Gastrocnemius medialis (tissue), 4 donors: ENCODE measurements at regions not wholly inside any gene's neighbourhood (a gene's known extent, or its start where the extent isn't known, plus 50 kb on each side); places are given as distances from the start of the nearest gene placed in this dataset.
A peak's percentile ranks its signal among the peaks of the same experiment; 100 is the strongest.

Source experiments
- ATAC-seq, 2 donors: fragments of 150-250 bp; one replicate each; pipeline ENCODE4 v1.9.1; 2016
- DNase-seq, 2 donors: peaks; one replicate each; pipeline ENCODE4 v3.0.0-alpha.2; 2019
- H3K27ac ChIP-seq, 4 donors: fragments of 200-600 bp; sonication (generic); 1 replicate in 1 of 4; 2 replicates in 3 of 4; pipeline ENCODE4 v1.5.1; 2016 to 2018; ENCODE audit warnings: mild to moderate bottlenecking in 2 of 4, moderate library complexity in 1 of 4
- H3K27me3 ChIP-seq, 3 donors: fragments of 200-600 bp; sonication (generic) in 2 of 3; 1 replicate in 1 of 3; 2 replicates in 2 of 3; pipeline versions ENCODE4 v1.5.1 to v1.6.0; 2016 to 2019; ENCODE audit warnings: mild to moderate bottlenecking in 1 of 3, moderate library complexity in 1 of 3
- H3K36me3 ChIP-seq, 2 donors: fragments of 200-600 bp; sonication (generic) in 1 of 2; one replicate each; pipeline ENCODE4 v1.5.1; 2017 to 2018
- H3K4me1 ChIP-seq, 2 donors: fragments of 200-600 bp; sonication (generic) in 1 of 2; one replicate each; pipeline ENCODE4 v1.5.1; 2016 to 2017; ENCODE audit warnings: mild to moderate bottlenecking in 2 of 2
- H3K4me3 ChIP-seq, 4 donors: fragments of 200-600 bp; sonication (generic) in 3 of 4; 1 replicate in 1 of 4; 2 replicates in 3 of 4; pipeline ENCODE4 v1.5.1; 2016 to 2019; ENCODE audit warnings: mild to moderate bottlenecking in 2 of 4
- H3K9me3 ChIP-seq, 3 donors: fragments of 200-600 bp; sonication (generic) in 2 of 3; 1 replicate in 1 of 3; 2 replicates in 2 of 3; pipeline ENCODE4 v1.5.1; 2016 to 2019
- CTCF ChIP-seq, 5 experiments: fragments of 450-650 bp in 3 of 5; fragments of 200-600 bp in 2 of 5; sonication (generic) in 2 of 5; IDR thresholded peaks in 4 of 5; conservative IDR thresholded peaks in 1 of 5; 1 replicate in 4 of 5; 2 replicates in 1 of 5; pipeline ENCODE4 v1.5.1; 2016 to 2019; ENCODE audit warnings: antibody characterized with exemption in 5 of 5, mild to moderate bottlenecking in 3 of 5, moderate library complexity in 3 of 5
- POLR2A ChIP-seq, 2 donors: fragments of 450-650 bp; IDR thresholded peaks; one replicate each; pipeline ENCODE4 v1.6.1; 2017; ENCODE audit warnings: antibody characterized with exemption in 2 of 2, mild to moderate bottlenecking in 2 of 2, moderate library complexity in 2 of 2
- in situ Hi-C, 4 donors: fragments of 200-750 bp; cut with MboI; loops; one replicate each; pipeline versions ENCODE4 v1.15.0 to v1.8.0; 2017; ENCODE audit warnings: low sequenced_read_pairs in 4 of 4
- intact Hi-C: fragments of 100-400 bp; cut with DNase I; formaldehyde crosslinking; loops from one replicate; pipeline ENCODE4 v1.15.1; 2023; ENCODE audit warnings: low total_unique reads

DNA sequence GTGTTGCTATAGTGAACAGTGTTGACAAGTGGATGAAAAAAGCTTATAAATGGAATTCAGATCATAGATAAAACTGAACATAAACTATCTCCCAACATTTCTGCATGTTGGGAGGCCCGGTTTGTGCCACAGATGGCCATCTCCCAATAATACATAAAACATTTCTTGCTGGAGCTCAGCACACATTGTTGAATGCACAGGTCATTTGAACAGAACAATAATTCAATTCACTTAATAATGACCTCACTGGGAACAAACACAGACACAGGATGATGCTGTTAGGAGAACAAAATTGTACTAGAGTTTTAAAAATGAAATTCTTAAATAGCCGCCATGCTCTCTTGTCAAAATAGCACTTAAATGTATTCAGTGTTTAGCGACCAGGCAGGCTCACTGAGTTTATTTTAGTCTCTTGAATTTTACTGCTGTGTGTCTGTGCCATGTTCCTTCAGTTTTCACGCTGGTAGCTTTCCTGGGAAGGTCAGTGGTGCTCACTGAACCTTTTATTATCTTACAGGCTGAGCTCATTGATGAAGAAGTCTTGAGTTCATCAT lies 85.0 kb upstream of the SSBP2 start:
- Histone ChIP-seq H3K4me1 (peaks cover 6 to 9% of the 10 kb centered on the region in 2 donors), H3K27me3 (no peaks in the 10 kb centered on the region), H3K4me3 (no peak overlapping the region), H3K9me3 (no peaks in the 10 kb centered on the region), H3K36me3 (no peaks in the 10 kb centered on the region), H3K27ac (peak overlapping the region in 2 of 4 donors; percentile 5 to 15)
- intact Hi-C loops: no loop called here
- no peak for TF ChIP-seq POLR2A (IDR thresholded peaks at IDR 0.05)
- TF ChIP-seq CTCF (IDR thresholded peaks at IDR 0.05 in 4 of 5, conservative IDR thresholded peaks at IDR 0.05 in 1 of 5): no peak
- in situ Hi-C loops: no loop called here
- DNase-seq: no peak
- ATAC-seq: no peak

GRCh38 chr5:81834021-81834660 lies 83.2 kb upstream of the SSBP2 start:
- in situ Hi-C loops (no loop called here), intact Hi-C loops (no loop called here)
- H3K36me3 ChIP-seq: no peaks in the 10 kb centered on the region
- DNase-seq (no peak), ATAC-seq (no peak)
- H3K27ac ChIP-seq: no peak overlapping the region
- no peak for TF ChIP-seq CTCF (IDR thresholded peaks at IDR 0.05 in 4 of 5, conservative IDR thresholded peaks at IDR 0.05 in 1 of 5)
- no peak for TF ChIP-seq POLR2A (IDR thresholded peaks at IDR 0.05)
- no peaks in the 10 kb centered on the region for H3K27me3 ChIP-seq
- H3K4me3 ChIP-seq: no peak overlapping the region
- H3K9me3 ChIP-seq: no peaks in the 10 kb centered on the region
- H3K4me1 ChIP-seq: peaks cover 9 to 10% of the 10 kb centered on the region in 2 donors

DNA sequence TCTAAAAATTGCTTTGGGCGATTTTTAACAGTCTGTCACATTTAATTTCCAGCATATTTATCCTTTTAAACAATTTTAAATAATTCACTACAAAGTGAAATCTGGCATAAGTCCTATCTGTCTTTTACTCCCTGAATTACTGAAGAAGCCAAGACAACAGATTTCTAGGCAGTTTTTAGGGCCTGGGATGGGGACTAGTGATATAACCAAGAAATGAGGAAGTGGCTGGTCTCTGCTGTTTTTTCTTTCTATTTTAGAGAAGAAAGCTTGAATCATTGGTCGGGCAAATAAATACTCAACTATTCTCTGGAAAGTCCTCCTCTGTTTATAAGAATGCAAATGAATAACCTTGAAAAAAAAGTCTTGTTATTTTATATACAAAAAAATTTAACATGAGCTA lies 79.7 kb upstream of the SSBP2 start:
- in situ Hi-C loops (no loop called here), intact Hi-C loops (no loop called here)
- no peaks in the 10 kb centered on the region for H3K27me3 ChIP-seq
- no peak for TF ChIP-seq POLR2A (IDR thresholded peaks at IDR 0.05)
- no peak overlapping the region for H3K27ac ChIP-seq
- ATAC-seq: no peak
- H3K4me3 ChIP-seq: no peak overlapping the region
- peaks cover 1 to 7% of the 10 kb centered on the region in 2 donors for H3K4me1 ChIP-seq
- no peak for DNase-seq
- H3K36me3 ChIP-seq: no peaks in the 10 kb centered on the region
- H3K9me3 ChIP-seq: no peaks in the 10 kb centered on the region

DNA sequence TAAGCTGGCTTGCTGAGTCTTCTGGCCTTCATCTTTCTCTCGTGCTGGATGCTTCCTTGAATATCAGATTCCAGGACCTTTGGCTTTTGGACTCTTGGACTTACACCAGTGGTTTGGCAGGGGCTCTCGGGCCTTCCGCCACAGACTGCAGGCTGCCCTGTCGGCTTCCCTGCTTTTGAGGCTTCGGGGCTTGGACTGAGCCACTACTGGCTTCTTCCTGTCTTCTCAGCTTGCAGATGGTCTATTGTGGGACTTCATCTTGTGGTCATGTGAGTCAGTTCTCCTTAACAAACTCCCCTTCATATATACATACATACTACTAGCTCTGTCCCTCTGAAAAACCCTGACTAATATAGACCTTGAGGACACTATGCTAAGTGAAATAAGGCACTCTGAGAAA lies 78.3 kb upstream of the SSBP2 start:
- in situ Hi-C loops (no loop called here), intact Hi-C loops (no loop called here)
- DNase-seq (peak in 1 of 2 donors; percentile 22), ATAC-seq (peak in 1 of 2 donors; percentile 28)
- no peaks in the 10 kb centered on the region for H3K9me3 ChIP-seq
- no peaks in the 10 kb centered on the region for H3K36me3 ChIP-seq
- no peaks in the 10 kb centered on the region for H3K27me3 ChIP-seq
- H3K4me1 ChIP-seq: peaks cover 5 to 14% of the 10 kb centered on the region in 2 donors
- peak overlapping the region in 3 of 4 donors; percentile 30 to 61 (median 44) for H3K27ac ChIP-seq
- TF ChIP-seq POLR2A (IDR thresholded peaks at IDR 0.05) (no peak), CTCF (IDR thresholded peaks at IDR 0.05 in 4 of 5, conservative IDR thresholded peaks at IDR 0.05 in 1 of 5) (no peak)
- no peak overlapping the region for H3K4me3 ChIP-seq

- TF ChIP-seq CTCF (IDR thresholded peaks at IDR 0.05 in 4 of 5, conservative IDR thresholded peaks at IDR 0.05 in 1 of 5) (no peak), POLR2A (IDR thresholded peaks at IDR 0.05) (no peak)
- in situ Hi-C loops (no loop called here), intact Hi-C loops (no loop called here)
- H3K36me3 ChIP-seq: no peaks in the 10 kb centered on the region
- ATAC-seq: no peak
- H3K9me3 ChIP-seq: no peaks in the 10 kb centered on the region
- H3K4me3 ChIP-seq: no peak overlapping the region
- no peak overlapping the region for H3K27ac ChIP-seq
- no peak for DNase-seq
- H3K27me3 ChIP-seq: no peaks in the 10 kb centered on the region
- peaks cover 5 to 14% of the 10 kb centered on the region in 2 donors for H3K4me1 ChIP-seq
Observed at GRCh38 chr5:81827500-81827899, 76.6 kb upstream of the SSBP2 start.
